GM21723 (cell line): ENCODE measurements at regions not wholly inside any gene's neighbourhood (a gene's known extent, or its start where the extent isn't known, plus 50 kb on each side); places are given as distances from the start of the nearest gene placed in this dataset.
"Not testable (repeated sequence)": the region's sequence is repeated elsewhere in the genome, so short reads cannot be mapped to it uniquely, and the experiment has no call there.

Source experiments
- ATAC-seq: cut with Tn5 transposase; IDR thresholded peaks from one replicate; pipeline ENCODE4 v1.9.1; 2021; ENCODE audit warnings: mild to moderate bottlenecking, moderate library complexity; ENCODE audit not compliant: unreplicated experiment

- ATAC-seq, result no peak
Measured at GRCh38 chr2:17460371-17461086, 57.7 kb downstream of the RAD51AP2 start.

GRCh38 chr2:17455343-17455742 lies 62.9 kb downstream of the RAD51AP2 start:
- ATAC-seq, result no peak

- not testable (repeated sequence) for ATAC-seq
Measured at GRCh38 chr2:17446191-17446590, 72.0 kb downstream of the RAD51AP2 start.

- ATAC-seq, result no peak
Measured at GRCh38 chr2:17445744-17446143, 72.5 kb downstream of the RAD51AP2 start.

DNA sequence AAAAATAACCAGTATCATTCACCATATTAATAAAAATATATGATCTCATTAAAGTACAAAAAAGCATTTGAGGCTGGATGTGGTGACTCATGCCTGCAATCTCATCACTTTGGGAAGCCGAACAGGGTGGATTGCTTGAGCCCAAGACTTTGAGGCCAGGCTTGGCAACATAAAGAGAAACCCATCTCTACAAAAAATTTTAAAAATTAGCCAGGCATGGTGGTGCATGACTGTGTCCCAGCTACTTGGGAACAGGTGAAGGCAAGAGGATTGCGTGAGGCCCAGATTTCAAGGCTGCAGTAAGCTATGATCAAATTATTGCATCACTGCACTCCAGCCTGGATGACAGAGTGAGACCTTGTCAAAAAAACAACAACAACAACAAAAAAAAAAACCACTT lies 75.9 kb downstream of the RAD51AP2 start:
- no peak for ATAC-seq

DNA sequence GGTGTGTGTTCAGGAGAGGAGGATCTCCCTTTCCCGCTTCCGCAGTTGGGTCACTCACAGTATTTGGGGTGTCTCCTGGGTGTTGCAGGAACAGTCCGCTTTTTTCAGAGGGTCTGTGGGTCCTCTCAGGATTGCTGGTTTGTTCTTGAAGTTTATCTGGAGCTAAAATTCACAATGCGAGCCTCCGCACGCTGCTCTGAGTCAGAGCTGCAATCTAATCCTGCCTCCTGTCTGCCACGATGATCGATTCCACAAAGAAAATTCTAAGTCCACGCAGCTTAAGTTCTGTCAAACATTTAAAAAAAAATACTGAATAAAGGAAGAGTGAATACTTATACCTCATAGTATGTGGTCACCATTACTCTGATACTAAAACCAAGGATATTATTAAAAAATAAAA lies 76.5 kb downstream of the RAD51AP2 start:
- ATAC-seq, result no peak

DNA sequence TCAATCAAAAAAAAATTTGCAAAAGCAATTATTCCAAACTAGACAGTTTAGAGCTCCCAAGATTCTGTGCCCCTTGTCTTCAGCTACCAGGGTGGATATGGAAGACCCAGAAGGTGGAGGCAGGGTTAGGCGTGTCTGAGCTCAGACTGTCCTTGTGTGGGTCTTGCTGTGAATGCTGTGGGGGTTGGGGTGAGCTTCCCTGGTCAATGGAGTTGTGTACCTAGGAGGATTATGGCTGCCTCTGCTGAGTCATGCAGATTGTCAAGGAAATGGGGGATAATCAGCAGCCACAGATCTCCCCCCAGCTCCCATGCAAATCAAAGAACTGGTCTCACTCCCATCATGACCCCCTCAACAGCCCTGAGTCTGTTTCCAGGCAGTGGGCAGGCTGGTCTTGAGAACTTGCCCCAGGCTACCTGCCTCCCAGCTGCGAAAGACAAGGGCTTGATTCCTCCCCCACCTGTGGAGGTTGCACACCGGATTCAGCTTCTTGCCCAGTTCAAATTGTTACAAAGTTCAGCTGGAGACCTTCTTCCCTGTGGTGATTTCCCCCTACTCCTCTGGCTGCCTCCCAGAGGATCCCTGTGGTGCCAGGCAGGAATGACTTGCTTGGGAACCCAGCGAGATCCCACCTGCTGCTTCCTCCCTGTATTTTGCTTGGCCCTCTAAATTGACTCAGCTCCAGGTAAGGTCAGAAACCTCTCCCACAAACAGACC lies 77.0 kb downstream of the RAD51AP2 start:
- no peak for ATAC-seq

GRCh38 chr2:17430326-17430725 lies 87.9 kb downstream of the RAD51AP2 start:
- ATAC-seq, result no peak

DNA sequence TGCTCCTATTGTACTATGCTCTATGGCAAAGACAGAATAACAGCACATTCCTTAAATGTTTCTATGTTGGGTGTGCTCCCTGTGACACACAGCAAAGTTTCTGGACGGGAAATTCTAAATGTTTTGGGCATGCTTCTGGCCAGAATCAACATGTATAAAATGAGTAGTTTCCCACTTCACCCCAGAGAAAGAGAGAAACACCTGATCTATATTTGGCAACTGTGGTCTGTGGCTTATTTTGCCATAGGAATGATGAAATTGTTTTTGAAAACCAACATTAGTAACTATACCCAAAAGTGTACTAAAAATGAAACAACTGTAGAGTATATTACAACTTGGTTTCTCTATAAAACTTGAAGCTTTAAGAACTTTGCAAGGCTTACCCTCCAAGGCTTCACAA lies 89.1 kb downstream of the RAD51AP2 start:
- no peak for ATAC-seq

- ATAC-seq, result no peak
Measured at GRCh38 chr2:17427401-17427800, 90.8 kb downstream of the RAD51AP2 start.

- ATAC-seq, result no peak
Measured at GRCh38 chr2:17426743-17427142, 91.5 kb downstream of the RAD51AP2 start.

DNA sequence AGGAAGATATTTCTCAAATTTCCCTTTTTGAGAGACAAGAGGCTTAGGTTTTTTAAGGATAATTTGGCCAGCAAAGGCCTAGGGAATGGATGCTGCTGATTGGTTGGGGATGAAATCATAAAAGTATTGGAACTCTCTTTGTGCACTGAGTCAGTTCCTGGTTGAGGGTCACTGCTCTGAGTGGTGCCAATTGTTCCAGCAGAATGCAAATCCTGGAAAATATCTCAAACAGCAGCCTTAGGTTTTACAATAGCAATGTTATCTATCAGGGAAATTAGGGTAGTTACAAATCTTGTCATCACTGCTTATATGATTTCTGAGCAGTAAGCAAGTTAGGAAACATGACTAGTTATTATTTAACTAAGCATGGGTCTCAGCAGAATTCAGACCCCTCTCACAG lies 96.2 kb downstream of the RAD51AP2 start:
- no peak for ATAC-seq

- ATAC-seq, result no peak
Measured at GRCh38 chr2:17416884-17417391, 101.3 kb downstream of the RAD51AP2 start.

GRCh38 chr2:17413036-17413435 lies 105.2 kb downstream of the RAD51AP2 start:
- ATAC-seq, result no peak

- ATAC-seq, result no peak
Measured at GRCh38 chr2:17401096-17401495, 117.1 kb downstream of the RAD51AP2 start.

GRCh38 chr2:17398770-17399169 lies 119.5 kb downstream of the RAD51AP2 start:
- ATAC-seq, result no peak

DNA sequence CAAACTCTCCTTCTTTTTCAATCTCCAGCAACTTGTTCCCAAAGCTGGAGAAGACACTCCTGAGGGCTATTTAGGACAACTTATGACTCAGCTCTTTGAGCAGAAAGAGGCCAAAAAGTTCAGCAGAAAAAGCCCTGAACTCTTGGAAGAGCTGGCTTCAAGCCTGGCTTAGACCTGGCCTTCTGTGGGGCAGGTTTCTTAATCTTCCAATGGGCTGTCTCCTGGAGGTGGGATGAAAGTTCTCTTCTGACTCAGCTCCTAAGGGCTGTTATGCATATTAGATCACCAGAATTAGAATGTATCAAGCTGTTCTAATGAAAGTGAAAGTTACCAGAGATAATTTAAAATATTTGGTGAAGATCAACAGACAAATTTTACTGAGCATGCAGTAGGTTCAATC lies 129.4 kb downstream of the RAD51AP2 start:
- no peak for ATAC-seq

GRCh38 chr2:17387591-17387990 lies 130.6 kb downstream of the RAD51AP2 start:
- no peak for ATAC-seq

DNA sequence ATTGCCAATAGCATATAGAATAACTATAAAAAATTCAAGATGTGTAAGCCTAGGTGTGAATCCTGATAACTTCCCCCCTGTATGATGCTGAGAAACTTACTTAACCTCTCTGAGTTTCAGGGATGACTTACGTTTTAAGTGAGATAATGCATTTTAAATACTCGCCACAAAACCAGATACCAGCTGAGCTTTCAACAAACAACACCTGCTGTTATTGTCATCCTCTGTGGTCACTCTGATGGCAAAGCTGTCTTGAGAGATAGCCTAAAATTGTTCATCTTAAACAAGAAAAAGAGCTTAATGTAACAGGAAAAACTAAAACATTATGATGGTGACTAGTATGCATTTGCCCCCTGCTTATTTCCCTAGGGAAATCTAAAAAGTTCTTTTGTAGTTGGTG lies 131.5 kb downstream of the RAD51AP2 start:
- no peak for ATAC-seq

DNA sequence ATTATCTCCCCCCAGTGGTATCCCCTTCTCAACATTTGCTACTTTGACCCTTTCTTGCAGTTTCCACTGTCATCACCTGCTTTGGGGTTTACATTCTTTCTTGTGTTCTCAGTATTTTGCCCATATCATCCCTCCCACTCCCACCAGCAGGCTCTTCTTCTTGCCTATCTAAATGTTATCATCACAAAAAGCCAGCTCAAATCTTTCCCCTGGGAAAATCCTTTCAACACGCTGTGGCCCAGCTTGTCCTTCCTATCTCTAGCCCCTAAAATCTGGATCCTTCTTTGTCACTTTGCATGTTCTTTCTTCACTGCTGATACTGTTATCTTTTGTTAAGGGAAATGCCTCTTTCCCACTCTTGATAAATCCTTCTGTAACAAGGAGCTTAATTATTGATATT lies 138.2 kb downstream of the RAD51AP2 start:
- no peak for ATAC-seq

GRCh38 chr2:17375262-17375661 lies 143.0 kb downstream of the RAD51AP2 start:
- ATAC-seq, result no peak

DNA sequence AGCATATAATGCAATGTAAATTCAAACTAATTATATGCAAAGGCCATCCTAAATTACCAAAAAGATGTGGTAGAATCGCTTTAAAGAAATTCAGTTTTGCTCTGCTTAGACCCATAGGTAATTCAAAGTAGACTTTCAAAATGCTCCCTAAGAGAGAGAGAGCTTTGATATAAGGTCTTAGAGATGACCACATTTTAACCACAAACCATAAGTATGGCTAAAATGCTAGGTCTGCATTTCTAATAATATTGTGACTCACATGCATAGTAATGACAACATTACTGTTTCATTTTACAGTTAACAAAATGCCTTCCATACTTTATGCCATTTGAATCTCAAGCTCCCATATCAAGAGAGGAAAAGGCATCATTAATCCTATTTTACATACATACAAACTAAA lies 144.5 kb downstream of the RAD51AP2 start:
- ATAC-seq, result no peak
